ENCODE measurements at regions not wholly inside any gene's neighbourhood (a gene's known extent, or its start where the extent isn't known, plus 50 kb on each side); places are given as distances from the start of the nearest gene placed in this dataset.

GRCh38 chr6:21769405-21769861 lies 175.9 kb downstream of the SOX4 start:
- TF ChIP-seq EZH2 (IDR thresholded peaks at IDR 0.05) = no peak
- TF ChIP-seq POLR2AphosphoS5 (IDR thresholded peaks at IDR 0.05; ENCODE audit: borderline replicate concordance, low read depth, low read length) = no peak
